Hepatic stellate cell (primary cell): ENCODE measurements at regions not wholly inside any gene's neighbourhood (a gene's known extent, or its start where the extent isn't known, plus 50 kb on each side); places are given as distances from the start of the nearest gene placed in this dataset.

Experiments
- DNase-seq: peaks from one replicate; pipeline ENCODE4 v3.0.0; 2011; ENCODE audit warnings: low spot score

DNA sequence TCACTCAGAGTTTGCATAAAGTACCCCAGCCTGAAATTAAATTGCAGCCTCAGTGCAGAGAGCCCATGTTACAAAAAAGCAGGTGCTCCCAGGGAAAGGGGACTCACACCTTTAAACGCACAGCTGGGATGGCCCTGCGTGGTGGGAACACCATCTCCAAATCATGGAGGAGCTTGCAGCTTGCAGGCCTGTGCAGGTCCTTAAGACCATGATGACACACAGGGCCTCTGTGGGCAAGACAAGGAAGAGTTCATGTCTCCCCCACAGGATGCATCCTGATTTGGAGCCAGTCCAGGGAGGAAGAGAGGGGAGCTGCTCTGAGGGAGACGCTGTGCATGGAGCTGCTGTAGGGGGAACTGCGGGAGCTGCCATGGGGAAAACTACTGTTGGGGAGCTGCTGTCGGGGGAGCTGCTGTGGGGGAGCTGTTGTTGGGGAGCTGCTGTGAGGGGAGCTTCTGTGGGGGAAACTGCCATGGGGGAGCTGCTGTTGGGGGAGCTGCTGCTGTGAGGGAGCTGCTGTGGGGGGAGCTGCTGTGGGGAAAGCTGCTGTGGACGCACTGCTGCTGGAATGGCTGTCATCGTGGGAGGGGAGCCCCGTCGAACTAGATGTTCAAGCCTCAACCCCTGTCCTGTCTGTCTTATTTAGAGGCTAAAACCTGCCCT is 113.9 kb downstream of the MATN1 start:
- DNase-seq: no peak

DNA sequence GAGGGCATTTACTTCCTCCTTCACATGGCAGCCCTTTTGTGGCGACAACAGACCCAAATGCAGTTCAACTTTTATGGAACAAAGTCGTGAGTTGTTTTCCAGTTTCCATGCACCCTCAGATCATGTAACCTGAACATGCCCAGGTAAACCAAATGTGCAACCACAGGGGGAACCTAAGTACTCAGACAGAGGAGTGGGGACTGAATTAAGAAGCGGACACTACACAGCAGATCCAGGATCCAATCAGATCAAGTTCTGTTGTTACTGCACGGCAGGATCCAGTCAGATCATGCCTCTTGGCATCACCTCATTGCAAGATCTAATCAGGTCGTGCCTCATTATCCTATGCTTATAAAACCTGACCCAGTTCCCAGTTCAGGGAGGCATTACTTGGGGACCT is 115.7 kb downstream of the MATN1 start:
- DNase-seq: no peak

- DNase-seq: no peak
Measured at GRCh38 chr1:30606166-30606565, 117.2 kb downstream of the MATN1 start.

DNA sequence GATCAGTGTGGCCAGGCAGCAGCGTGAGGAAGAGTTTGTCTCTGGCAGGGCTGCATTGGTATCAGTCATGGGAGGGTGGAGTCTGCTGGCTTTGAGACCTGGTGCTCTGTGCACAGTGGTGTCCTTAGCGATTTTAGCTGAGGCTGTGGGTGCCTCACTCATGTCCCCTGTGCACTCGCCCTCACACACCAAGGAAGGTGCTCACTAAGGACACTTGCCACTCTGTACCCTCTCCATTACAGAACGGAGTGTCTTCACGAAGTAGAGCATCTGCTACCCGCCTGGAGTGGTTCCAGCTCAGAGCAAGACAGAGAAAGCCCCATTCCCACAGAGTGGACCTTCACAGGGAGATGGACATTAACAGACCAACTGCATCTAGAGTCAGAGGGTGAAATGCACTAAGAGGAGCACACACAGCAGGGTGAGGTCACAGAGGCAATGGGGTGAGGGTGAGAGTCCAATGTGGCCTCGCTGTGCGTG is 117.9 kb downstream of the MATN1 start:
- no peak for DNase-seq

DNA sequence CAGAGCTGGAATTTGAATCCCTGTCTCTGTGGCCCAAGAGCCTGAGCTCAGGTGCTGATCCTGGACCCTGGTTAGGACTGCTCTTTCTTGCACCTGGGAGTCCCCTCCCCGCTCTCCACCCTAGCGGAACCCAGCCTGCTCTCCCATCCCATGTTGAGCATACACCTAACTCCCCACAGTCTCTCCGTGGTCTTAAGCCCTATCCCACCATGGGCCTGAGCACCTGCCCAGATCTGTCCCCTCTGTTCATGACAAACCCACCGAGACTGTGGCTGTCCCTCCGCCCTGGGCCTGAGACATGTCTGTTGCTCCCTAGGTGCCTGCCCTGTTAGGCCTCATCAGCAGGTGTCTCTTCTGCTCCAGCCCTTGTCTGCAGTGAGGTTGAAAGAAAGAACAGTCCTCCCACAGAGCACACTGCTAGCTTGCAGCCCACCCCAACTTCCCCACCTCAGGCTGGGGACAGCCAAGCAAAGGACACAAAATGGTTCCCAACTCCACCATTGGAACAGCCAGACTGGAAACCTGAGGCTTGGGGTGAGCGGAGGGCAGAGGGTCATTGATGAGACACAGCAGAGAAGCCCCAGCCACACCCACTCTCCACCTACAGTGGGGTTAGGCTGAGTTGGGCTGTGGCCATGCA is 118.5 kb downstream of the MATN1 start:
- DNase-seq: no peak

DNA sequence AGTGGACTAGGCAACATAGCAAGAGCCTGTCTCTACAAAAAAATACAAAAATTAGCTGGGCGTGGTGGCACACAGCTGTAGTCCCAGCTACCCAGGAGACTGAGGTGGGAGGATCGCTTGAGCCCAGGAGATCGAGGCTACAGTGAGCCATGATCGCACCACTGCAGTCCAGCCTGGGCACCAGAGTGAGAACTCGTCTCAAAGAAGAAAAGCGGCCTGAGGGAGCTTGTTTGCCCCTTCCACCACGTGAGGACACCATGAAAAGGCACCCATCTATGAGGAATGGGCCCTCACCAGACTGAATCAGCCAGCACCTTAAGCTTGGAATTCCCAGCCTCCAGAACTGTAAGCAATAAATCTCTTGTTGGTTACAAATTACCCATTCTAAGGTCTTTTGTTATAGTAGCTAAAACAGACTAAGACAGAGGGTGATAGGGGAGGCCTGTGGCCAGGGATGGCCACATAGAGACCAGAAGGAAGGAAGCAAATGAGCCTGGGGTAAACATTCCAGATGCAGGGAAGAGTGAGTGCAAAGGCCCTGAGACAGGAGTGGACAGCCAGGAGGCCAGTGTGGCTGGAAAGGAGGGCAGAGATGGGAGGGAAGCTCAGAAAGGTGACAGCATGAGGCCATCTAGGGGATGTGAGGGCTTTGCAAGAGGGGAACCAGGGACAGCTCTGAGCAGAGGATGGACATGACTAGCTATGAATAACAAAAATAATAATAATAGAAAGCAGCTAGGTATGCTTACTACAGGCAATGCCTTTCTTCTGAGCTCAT is 120.1 kb downstream of the MATN1 start:
- DNase-seq: no peak

GRCh38 chr1:30601316-30602085 is 121.9 kb downstream of the MATN1 start:
- no peak for DNase-seq

DNA sequence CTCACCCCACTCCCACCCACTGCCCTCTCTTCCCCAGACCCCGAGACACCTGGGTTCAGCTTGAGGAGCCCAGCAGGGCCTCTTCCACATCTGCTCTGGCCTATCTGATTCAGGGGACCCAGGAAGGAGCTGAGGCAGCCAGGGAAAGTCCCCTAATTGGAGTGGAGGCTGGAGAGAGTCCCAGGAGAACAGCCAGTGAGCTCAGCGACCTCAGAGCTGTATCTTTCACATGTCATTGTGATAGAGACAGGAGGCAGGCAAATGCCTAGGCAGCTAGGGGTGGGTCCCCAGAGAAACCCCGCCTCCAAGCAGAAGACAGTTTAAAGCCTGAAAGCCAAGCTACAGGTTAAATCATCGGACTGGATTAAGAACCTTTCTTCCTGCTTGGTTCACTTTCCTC is 122.7 kb downstream of the MATN1 start:
- DNase-seq: no peak

GRCh38 chr1:30600258-30600657 is 123.1 kb downstream of the MATN1 start:
- no peak for DNase-seq

- no peak for DNase-seq
Measured at GRCh38 chr1:30599721-30600120, 123.7 kb downstream of the MATN1 start.

- no peak for DNase-seq
Measured at GRCh38 chr1:30598571-30599114, 124.7 kb downstream of the MATN1 start.

GRCh38 chr1:30597711-30598110 is 125.7 kb downstream of the MATN1 start:
- DNase-seq: no peak

- no peak for DNase-seq
Measured at GRCh38 chr1:30596891-30597290, 126.5 kb downstream of the MATN1 start.

DNA sequence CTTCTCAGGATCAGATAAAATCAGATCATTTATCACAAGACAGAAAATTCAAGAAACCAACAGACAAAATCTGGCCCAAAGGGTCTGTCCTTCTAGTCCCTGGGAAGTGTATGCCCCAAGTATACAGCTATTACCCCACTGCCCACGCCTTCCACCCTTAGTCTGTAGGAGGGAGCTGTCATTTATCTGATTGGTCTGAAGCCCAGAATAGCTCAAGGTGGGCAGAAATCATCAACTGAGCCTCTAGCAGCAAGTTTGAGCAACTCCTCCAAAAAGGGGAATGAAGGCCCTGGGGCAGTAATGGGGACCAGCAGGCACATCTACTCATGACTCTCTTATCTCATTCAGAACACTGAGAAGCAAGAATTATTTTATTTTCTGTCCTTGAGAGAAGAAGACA is 126.9 kb downstream of the MATN1 start:
- DNase-seq: no peak

- no peak for DNase-seq
Measured at GRCh38 chr1:30589083-30589482, 134.3 kb downstream of the MATN1 start.

DNA sequence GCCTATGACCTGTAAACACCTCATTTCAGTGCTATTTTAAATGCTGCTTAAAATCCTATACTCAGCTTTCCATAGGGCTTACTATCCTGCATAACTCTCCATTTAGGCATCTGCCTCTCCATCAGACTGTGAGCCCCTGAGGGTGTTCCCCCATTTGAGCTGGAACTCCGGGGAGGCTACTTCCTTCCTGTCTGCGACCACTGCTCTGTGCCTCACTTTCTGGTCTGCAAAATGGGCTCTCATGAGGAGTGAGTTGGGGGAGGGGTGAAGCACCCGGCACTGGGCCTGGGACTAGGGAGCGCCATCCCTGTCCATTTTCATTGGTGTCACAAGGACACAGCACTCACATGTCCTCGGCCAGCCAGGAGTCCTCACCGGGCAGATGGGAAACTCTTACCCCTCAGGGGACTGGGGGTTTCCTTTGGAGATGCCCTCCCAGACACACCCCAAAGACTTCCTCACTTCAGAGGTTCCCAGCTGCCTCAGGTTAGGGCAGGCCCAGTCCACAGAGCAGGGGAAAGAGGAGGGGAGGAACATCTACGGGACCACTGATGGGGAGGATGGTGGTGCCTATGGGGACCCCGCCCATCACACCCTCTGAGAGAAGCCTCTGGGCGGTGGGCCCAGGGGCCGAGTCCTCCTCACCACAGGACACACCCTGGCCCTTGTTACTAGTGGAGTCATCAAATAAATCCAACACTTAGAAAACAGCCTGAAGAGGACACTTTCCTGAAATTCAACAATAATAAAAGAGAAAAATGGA is 134.9 kb downstream of the MATN1 start:
- no peak for DNase-seq

- no peak for DNase-seq
Measured at GRCh38 chr1:30586671-30587070, 136.7 kb downstream of the MATN1 start.

DNA sequence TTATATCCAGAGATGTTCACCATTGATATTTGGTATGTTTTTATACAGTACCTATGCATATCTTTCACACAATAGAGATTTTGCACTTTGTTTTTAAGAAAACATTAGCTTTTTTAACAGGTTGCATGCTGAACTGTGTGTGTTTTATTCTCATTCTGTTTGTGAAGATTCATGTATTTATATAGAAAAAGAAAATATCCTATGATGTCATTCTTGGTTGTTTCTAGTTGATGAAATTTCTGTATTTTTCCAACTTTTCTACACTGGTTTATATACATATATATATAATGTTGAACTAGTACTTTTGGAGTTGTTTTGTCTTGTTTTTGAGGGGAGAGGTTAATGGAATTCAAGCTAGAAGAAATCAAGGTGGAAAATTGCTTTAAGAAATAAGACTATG is 143.8 kb downstream of the MATN1 start:
- DNase-seq: no peak

DNA sequence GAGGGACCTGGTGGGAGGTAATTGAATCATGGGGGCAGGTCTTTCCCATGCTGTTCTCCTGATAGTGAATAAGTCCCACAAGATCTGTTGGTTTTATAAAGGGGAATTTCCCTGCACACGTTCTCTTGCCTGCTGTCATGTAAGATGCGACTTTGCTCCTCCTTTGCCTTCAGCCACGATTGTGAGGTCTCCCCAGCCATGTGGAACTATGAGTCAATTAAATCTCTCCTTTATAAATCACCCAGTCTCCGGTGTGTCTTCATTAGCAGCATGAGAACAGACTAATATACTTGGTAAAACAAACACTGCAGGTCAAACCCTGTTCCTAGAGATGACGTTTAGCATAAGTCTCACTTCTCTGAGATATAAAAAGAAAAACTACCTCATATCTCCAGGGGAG is 148.3 kb downstream of the MATN1 start:
- no peak for DNase-seq

- DNase-seq: no peak
Measured at GRCh38 chr1:30572192-30572591, 151.2 kb downstream of the MATN1 start.

GRCh38 chr1:30571380-30571779 is 152.0 kb downstream of the MATN1 start:
- no peak for DNase-seq
